Activated CD4-positive, alpha-beta T cell treated with anti-CD3 and anti-CD28 coated beads, Interleukin-2, amount 50 U/mL, for 48 hours (primary cell): ENCODE measurements at regions not wholly inside any gene's neighbourhood (a gene's known extent, or its start where the extent isn't known, plus 50 kb on each side); places are given as distances from the start of the nearest gene placed in this dataset.

ENCODE experiments used
- DNase-seq, 2 experiments: peaks; one replicate each; pipeline ENCODE4 v3.0.0-alpha.2; 2020

DNA sequence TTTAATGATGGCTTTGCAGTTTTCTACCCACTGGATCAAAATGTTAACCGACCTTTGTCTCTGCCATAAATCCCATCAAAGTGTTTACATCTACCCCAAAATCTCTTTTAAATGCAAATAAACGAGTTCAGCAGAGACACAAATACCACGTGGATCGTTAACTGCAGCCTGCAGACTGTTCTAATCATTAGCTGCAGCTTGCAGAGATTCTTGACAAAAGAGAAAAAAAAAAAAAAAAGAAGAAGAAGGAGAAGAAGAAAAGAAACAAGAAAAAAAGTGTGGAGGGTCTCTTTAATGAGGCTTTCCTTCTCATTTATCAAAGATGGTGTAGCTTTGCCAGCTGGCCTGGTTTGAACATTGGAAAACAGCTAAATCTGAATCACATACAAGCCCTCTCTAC lies 275.7 kb downstream of the NEDD1 start:
- no peak for DNase-seq

- no peak for DNase-seq
Measured at GRCh38 chr12:97184127-97184773, 277.2 kb downstream of the NEDD1 start.

DNA sequence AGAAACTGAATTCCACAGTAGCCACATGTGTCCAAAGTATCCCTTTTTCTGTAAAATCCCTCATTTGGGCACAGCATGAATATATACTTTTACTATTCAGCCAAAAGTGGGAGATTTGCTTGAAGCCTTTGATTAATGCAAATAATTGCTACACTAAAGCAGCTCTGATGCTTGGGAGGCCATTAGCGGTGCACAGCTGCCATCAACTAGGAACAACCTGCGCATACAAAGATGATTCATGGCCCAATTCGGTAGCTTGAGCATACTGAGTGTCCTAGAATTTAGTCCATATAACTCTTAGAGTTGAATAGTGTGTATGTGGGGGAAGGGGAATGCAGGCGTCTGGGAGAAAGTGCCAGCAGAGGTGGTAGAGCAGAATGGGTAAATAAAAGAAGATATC lies 277.0 kb upstream of the RMST start:
- DNase-seq = no peak

DNA sequence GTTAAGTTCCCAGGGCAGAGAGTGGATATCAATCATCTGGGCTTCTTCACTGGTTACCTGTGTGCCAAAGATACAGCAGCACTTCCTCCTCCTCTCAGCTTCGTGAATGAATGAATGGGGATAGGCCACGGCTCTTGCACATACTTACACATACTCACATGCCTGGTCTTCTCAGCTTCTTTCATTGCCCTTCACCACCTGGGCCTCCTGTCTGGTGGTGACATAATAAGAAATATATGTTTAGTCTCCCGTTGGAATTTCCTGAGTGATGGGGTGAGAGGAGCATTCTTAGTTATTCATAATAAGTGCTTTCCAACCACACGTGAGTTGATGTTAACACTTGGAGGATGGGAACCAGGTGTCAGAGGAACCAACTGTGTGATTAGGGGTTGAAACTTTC lies 268.1 kb upstream of the RMST start:
- DNase-seq = no peak

DNA sequence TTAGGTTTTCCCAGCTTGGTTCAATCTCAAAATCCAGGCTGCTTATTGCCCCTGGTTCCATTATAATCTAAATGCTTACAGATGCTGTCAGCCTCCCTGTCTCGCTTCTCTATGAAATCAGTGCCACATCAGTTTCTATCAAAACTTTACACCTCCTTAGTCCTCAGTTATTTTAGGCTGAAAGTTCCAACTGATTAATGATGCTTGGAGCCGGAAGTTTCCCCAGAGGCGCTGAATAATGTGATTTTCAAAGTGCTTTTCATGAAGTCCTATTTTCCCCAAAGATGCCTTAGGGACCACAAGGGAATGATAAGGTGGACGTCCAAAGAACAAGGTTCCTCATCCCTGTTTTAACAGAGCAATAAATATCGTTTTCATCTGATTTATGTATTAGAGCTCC lies 262.4 kb upstream of the RMST start:
- DNase-seq = no peak

GRCh38 chr12:97203408-97203807 lies 259.2 kb upstream of the RMST start:
- no peak for DNase-seq

DNA sequence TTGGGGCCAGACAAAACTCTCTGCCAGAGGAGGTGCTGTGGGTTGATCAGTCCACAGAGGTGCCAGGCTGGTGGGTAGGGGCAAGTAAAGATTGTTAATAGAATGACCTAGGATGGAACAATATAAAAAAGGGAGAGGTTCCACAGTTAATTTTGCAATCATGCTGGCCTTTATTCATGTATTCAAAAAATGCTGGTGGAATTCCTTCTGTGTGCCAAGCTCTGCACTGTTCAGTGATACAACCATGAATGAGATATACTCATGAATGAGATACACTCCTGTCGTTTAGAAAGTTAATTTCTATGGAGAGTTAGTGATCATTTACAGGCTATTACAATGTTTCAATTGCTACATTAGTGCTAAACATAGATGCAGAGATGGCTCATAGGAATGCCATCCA lies 252.6 kb upstream of the RMST start:
- DNase-seq = no peak

DNA sequence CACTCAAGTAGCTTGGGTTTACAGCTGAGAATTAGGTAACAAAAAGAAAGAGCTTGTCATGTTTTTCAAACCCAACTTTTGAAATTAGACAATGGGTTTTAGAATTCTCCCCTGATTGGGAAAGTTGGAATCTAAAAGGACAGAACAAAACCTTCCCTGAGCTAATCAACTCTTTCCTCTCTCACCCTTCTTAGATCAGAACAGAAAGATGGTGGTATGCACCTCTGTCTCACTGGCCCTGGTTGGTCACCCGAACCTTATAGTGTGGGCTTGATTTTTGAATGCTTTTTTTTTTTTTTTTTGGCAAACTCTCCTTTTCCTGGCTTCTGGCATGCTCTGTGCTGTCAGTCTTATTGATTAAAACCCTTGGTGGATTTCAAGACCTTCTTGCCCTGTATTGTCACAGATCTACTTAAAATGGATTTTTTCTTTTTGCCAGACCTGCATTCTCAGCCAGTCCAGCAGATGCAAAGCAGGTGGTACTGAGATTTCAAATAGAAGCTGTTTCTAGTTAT lies 251.1 kb upstream of the RMST start:
- DNase-seq = no peak

GRCh38 chr12:97216848-97217247 lies 245.8 kb upstream of the RMST start:
- no peak for DNase-seq

GRCh38 chr12:97222391-97222790 lies 240.2 kb upstream of the RMST start:
- DNase-seq = no peak

DNA sequence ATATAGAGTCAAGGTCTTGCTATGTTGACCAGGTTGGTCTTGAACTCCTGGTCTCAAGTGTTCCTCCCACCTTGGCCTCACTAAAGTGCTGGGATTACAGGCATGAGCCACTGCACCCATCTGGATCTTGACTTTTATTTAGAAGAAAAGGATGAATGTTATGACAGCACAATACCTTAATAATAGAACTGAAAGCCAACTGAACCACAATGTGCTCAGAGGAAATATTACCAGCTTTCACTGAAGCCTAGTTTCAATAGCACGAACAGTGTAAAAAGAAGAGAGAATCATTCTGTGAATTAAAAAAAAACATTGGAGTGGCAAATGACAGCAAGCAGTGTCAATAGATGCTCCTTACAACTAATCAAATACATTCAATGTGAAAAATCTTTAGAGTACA lies 239.2 kb upstream of the RMST start:
- no peak for DNase-seq

DNA sequence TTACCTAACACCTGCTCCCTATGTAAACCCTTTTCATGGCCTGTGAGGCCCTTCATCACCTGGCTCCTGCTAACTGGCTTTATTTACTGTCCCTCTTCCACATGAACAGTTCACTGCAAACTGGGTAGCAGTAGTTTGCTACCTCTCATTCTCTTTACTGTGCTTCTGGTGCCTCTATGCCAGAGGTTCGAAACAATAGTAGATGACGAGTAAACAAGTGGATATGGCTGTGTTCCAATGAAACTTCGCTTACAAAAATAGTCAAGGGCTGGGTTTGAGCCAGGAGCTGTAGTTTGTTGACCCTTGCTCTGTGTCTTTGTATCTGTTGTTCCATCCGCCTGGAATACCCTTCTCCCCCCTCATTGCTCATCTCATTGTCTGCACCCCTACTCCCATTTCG lies 233.6 kb upstream of the RMST start:
- DNase-seq = no peak

- DNase-seq = no peak
Measured at GRCh38 chr12:97235102-97235501, 227.5 kb upstream of the RMST start.

GRCh38 chr12:97246368-97246767 lies 216.2 kb upstream of the RMST start:
- DNase-seq = no peak

DNA sequence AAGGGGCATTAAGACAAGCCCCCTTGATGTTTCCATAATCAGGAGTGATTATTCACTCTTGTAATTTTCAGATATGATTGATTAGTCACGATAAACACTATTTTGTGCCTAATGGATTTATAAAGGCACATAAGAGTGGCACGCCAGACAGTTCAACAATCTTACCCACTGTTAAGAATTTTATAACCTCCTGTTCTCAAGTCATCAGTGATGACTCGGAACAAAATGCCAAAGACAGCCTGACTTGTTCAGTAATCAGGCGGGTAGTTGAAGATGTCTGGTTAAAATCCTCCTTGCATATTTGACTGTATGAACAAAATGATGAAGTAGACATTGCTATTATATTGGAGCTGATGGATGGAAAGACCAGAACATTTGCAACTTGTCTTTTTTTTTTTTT lies 212.1 kb upstream of the RMST start:
- DNase-seq = no peak

DNA sequence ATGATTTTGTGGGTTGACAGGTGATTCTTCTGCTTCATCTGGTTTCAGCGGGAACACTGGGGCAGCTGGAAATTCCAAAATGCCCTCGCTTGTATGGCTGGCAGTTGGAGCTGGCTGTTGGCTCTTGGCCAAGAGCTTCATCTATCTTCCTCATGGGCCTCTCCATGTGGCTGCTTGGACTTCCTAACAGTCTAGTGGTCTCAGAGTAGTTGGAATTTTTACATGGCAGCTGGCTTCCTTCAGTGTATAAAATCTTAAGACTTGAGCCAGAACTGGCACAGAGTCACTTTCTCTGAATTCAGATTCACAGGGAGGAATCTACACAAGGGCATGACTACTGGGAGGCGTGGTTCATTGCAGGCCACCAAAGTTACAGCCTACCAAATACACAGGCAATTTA lies 204.9 kb upstream of the RMST start:
- no peak for DNase-seq

- DNase-seq = no peak
Measured at GRCh38 chr12:97259098-97259497, 203.5 kb upstream of the RMST start.

DNA sequence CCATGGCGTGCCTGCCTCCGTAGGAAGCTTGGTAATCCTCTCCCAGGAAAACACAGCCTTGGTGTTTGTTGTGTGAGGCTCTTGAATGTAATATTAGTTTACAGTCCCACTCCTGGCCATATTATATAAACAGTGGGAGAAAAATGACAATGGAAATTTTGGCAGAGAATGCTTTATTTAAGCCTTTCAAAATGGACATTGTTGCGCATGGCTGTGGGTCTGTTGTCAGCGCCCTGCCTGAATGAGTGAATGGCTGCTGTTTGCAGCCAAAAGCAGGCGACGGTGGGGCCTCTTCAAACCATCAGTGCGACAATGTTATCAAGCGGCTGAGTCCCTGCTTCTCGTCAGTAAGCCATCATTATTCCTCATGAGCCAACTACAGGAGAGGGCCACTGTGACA lies 201.8 kb upstream of the RMST start:
- no peak for DNase-seq

- no peak for DNase-seq
Measured at GRCh38 chr12:97267166-97267565, 195.4 kb upstream of the RMST start.

- DNase-seq = no peak
Measured at GRCh38 chr12:97267594-97268202, 194.9 kb upstream of the RMST start.

DNA sequence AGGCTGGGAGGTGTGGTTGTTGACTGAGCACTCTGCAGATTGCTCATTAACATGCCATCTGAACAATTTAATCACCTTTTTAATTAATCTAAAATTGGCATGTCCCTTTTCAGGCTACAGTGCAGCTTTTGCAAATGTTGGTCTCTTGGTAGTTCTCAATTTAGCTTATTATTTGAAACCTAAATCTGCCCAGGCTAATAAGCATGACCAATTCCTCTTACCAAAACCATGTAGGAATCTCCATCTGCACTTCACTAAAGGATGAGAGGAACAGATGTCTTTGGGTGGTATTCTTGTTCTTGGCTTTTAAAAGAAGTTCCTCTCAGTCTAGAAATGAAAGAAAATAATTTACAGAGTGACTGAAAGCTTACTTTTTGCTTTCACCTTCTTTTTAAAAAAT lies 190.1 kb upstream of the RMST start:
- DNase-seq = no peak

DNA sequence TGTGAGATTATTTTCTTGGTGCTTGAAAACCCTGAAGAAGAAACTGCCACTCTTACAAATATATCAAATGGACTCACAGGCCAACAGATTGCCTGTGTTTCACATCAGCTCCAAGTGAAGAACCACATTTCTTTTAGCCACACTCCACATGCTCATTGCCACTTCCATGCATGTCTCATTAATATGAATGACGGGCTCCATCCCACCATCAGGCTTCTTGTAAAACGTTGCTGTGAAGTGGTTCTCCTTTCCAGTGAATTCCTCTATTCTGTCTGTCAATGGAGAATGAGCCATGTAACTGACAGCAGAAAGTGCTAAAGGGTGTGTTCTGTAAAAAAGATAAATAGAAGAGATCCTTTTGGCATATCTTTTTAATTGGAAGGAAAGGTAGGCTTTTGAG lies 188.2 kb upstream of the RMST start:
- no peak for DNase-seq

- no peak for DNase-seq
Measured at GRCh38 chr12:97275256-97275655, 187.3 kb upstream of the RMST start.

DNA sequence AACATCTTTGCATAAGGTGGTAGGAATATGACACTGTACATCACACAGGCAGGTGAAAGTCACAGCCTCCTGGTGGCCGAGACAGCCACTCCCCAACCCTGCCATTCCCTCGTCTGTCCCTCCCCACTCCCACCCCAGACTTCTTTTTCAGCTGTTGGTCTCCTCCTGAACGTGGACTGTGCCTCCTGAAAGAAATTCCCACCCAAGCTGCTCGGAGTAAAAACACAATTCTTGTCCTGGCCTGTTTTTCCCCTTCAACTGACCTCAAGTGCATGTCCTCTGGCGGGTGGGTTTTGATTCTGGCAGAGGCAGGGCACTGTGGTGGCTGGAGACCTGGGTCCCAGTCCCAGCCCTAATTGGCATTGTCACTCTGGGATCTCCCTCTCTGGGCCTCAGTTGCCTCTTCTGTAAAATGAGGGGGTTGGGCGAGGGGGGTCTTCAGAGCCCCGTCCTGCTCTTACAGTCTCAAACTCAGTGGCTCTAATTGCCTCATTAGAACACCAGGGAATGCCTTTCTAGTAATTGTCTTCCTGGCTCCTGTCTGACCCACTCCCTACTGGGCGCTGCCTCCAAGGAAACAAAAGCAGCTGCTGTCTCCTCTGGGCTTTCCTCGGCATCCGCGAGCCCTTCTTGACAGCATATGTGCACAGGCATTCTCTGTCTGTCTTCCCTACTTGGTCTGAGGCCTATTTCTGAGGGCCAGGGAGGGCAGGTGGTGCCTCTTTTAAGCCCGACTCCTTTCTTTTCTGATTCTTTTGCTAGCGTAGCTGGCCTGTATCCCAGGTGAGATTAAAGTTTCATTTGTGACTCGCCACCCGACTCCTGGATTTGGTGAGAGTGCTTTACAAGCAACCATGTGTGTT lies 186.6 kb upstream of the RMST start:
- DNase-seq = no peak
